MCF 10A (cell line): ENCODE measurements at regions not wholly inside any gene's neighbourhood (a gene's known extent, or its start where the extent isn't known, plus 50 kb on each side); places are given as distances from the start of the nearest gene placed in this dataset.

Experiments
- BruUV-seq: library from RNA; stranded (reverse); fragments of 400-500 nt; replicated peaks from 2 replicates; lab custom pipeline; 2021; lab: Mats Ljungman, UMichigan
- CTCF ChIA-PET: fragments of 300-600 bp; sonication (Branson Sonifier 250); formaldehyde crosslinking; extraction: SDS; loops from one replicate; lab custom pipeline; 2021; ENCODE audit warnings: antibody characterized with exemption, inconsistent platforms; lab: Yijun Ruan, JAX
- POLR2A ChIA-PET: fragments of 300-600, 350-650 bp; sonication (Branson Sonifier 250); formaldehyde crosslinking; extraction: SDS; loops from one replicate; lab custom pipeline; 2020; ENCODE audit warnings: antibody characterized with exemption, inconsistent platforms; lab: Yijun Ruan, JAX
- DNase-seq: peaks from one replicate; pipeline ENCODE4 v3.0.0-alpha.2; 2018; ENCODE audit not compliant: unreplicated experiment
- H3K27ac Mint-ChIP-seq: one replicate; pipeline ENCODE4 v1.8.0; 2022; ENCODE audit warnings: mild to moderate bottlenecking, low read depth, mixed read lengths; ENCODE audit not compliant: unreplicated experiment
- H3K27me3 Mint-ChIP-seq: one replicate; pipeline ENCODE4 v1.8.0; 2022; ENCODE audit warnings: mixed read lengths; ENCODE audit not compliant: insufficient read depth, unreplicated experiment
- H3K36me3 Mint-ChIP-seq: one replicate; pipeline ENCODE4 v1.8.0; 2022; ENCODE audit warnings: mild to moderate bottlenecking, moderate library complexity, mixed read lengths; ENCODE audit not compliant: insufficient read depth, unreplicated experiment
- H3K4me1 Mint-ChIP-seq: one replicate; pipeline ENCODE4 v1.8.0; 2022; ENCODE audit warnings: mixed read lengths; ENCODE audit not compliant: insufficient read depth, unreplicated experiment
- H3K4me3 Mint-ChIP-seq: one replicate; pipeline ENCODE4 v1.8.0; 2022; ENCODE audit warnings: mild to moderate bottlenecking, moderate library complexity, mixed read lengths; ENCODE audit not compliant: unreplicated experiment
- H3K9me3 Mint-ChIP-seq: one replicate; pipeline ENCODE4 v1.8.0; 2022; ENCODE audit warnings: mixed read lengths; ENCODE audit not compliant: unreplicated experiment
- intact Hi-C: fragments of 100-400 bp; cut with micrococcal nuclease; formaldehyde crosslinking; loops from 2 replicates; pipeline ENCODE4 v1.14.1; 2022
- TF ChIP-seq, protein P1 (sequence below): fragments of 200-600 bp; IDR thresholded peaks from one replicate; pipeline ENCODE4 v1.8.0; 2022; ENCODE audit warnings: antibody characterized with exemption, mild to moderate bottlenecking; ENCODE audit not compliant: unreplicated experiment

DNA sequence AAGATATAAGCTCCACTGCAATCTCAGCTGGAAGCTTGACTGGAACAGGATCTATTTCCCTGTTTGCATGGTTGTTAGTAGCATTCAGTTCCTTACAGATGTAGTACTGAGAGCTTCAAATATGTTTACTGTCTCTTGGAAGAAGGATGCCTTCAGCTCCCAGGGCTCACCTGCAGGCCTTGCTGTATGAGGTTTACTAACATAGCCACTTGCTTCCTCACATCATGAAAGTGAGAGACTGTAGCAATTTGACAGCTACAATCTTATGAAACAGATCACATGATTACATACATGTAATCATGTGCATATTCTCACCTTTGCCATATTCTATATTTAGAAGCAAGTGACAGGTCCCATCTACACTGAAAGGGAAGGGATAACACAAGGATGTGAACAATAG is 458.1 kb upstream of the PCDH20 start:
- DNase-seq, result no peak
- intact Hi-C loops, result no loop called here
- no TSS peak for BruUV-seq
- TF ChIP-seq, protein P1, sequence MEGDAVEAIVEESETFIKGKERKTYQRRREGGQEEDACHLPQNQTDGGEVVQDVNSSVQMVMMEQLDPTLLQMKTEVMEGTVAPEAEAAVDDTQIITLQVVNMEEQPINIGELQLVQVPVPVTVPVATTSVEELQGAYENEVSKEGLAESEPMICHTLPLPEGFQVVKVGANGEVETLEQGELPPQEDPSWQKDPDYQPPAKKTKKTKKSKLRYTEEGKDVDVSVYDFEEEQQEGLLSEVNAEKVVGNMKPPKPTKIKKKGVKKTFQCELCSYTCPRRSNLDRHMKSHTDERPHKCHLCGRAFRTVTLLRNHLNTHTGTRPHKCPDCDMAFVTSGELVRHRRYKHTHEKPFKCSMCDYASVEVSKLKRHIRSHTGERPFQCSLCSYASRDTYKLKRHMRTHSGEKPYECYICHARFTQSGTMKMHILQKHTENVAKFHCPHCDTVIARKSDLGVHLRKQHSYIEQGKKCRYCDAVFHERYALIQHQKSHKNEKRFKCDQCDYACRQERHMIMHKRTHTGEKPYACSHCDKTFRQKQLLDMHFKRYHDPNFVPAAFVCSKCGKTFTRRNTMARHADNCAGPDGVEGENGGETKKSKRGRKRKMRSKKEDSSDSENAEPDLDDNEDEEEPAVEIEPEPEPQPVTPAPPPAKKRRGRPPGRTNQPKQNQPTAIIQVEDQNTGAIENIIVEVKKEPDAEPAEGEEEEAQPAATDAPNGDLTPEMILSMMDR, result no peak
- Mint-ChIP-seq H3K36me3 (no peaks in the 10 kb centered on the region), H3K27me3 (no peaks in the 10 kb centered on the region), H3K4me3 (no peak overlapping the region), H3K4me1 (no peaks in the 10 kb centered on the region), H3K9me3 (peaks cover 41% of the 10 kb centered on the region), H3K27ac (no peak overlapping the region)
- CTCF ChIA-PET, result interaction anchor here (0.9 kb wide), 1 partner anchor 33 kb away, joined by 3 read pairs; no protein-coding TSS in a partner anchor
- POLR2A ChIA-PET, result no interaction called here

DNA sequence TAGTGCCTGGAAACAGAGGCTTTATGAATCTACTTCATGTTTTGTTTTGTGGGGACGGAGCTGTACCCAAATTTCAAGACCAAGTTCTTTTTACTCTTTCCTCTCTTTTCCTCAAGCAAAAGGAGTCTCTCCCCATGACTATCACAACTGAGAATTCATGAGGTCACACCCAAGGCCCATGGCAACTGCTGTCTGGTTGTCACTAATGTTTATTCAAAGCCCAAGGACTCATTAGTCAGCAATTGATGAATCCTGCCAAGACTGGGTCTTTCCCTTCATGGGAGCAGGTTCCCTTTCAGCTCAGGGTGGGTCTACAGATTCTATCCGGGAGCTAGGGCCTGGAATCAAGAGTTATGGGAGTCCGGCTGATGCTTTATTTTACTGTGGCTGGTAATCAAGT is 441.5 kb upstream of the PCDH20 start:
- H3K4me3 Mint-ChIP-seq, result no peak overlapping the region
- H3K27me3 Mint-ChIP-seq, result no peaks in the 10 kb centered on the region
- no TSS peak for BruUV-seq
- TF ChIP-seq, protein P1, result no peak
- H3K9me3 Mint-ChIP-seq, result peaks cover 17% of the 10 kb centered on the region
- CTCF ChIA-PET, result interaction anchor here (0.8 kb wide), 1 partner anchor 28 kb away, joined by 3 read pairs; no protein-coding TSS in a partner anchor
- intact Hi-C loops, result no loop called here
- H3K4me1 Mint-ChIP-seq, result no peaks in the 10 kb centered on the region
- POLR2A ChIA-PET, result no interaction called here
- DNase-seq, result no peak
- H3K27ac Mint-ChIP-seq, result no peak overlapping the region
- H3K36me3 Mint-ChIP-seq, result no peaks in the 10 kb centered on the region

DNA sequence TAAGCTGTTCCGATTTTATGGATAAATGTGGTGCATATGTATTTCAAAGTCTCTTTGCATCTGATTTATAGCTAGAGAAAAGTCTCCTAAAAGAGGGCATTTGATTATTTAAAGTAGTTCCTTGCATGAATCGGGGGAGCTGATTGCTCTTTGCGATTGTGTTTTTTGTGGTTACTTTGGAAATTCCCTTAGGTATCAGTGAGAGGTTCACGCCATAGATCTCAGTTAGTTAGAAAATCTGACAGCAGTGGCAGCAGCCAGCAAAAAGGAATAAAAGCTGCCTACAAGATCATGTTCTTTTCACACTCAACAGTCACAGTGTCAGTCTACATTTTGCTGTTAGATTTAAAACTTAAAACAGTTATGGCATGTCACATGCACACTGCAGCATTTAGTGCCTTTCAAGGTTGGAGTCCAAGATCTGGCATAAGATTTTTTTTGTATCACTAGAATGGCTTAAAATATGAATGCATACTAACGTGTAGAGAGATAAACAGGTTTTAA is 436.5 kb upstream of the PCDH20 start:
- H3K4me1 Mint-ChIP-seq, result no peaks in the 10 kb centered on the region
- peaks cover 27% of the 10 kb centered on the region for H3K9me3 Mint-ChIP-seq
- BruUV-seq, result no TSS peak
- CTCF ChIA-PET, result no interaction called here
- DNase-seq, result no peak
- TF ChIP-seq, protein P1, result no peak
- no peak overlapping the region for H3K4me3 Mint-ChIP-seq
- no peak overlapping the region for H3K27ac Mint-ChIP-seq
- H3K27me3 Mint-ChIP-seq, result no peaks in the 10 kb centered on the region
- intact Hi-C loops, result no loop called here
- no peaks in the 10 kb centered on the region for H3K36me3 Mint-ChIP-seq
- POLR2A ChIA-PET, result no interaction called here

DNA sequence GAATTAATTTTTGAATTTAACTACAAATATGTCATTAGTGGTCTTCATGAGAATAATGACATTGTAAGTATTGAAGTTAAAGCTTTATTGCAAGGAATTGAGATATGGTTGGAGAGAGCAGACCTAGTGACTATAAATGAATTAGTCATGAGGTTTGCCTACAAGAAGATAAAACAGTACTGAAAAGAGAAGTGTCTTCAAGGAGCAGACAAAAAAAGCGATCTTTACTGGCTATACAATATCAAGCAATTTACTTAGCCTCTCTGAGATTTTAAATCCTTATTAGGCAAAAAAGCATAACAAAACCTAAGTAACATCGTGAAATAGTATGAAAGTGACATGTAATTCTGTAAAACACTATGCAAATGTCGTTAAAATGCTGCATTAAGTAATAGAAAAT is 435.1 kb upstream of the PCDH20 start:
- CTCF ChIA-PET, result no interaction called here
- H3K27ac Mint-ChIP-seq, result no peak overlapping the region
- DNase-seq, result no peak
- POLR2A ChIA-PET, result no interaction called here
- BruUV-seq, result no TSS peak
- intact Hi-C loops, result no loop called here
- TF ChIP-seq, protein P1, result no peak
- H3K4me3 Mint-ChIP-seq, result no peak overlapping the region
- H3K36me3 Mint-ChIP-seq, result no peaks in the 10 kb centered on the region
- H3K9me3 Mint-ChIP-seq, result peaks cover 20% of the 10 kb centered on the region
- no peaks in the 10 kb centered on the region for H3K27me3 Mint-ChIP-seq
- no peaks in the 10 kb centered on the region for H3K4me1 Mint-ChIP-seq
